ENCODE measurements at regions not wholly inside any gene's neighbourhood (a gene's known extent, or its start where the extent isn't known, plus 50 kb on each side); places are given as distances from the start of the nearest gene placed in this dataset.

DNA sequence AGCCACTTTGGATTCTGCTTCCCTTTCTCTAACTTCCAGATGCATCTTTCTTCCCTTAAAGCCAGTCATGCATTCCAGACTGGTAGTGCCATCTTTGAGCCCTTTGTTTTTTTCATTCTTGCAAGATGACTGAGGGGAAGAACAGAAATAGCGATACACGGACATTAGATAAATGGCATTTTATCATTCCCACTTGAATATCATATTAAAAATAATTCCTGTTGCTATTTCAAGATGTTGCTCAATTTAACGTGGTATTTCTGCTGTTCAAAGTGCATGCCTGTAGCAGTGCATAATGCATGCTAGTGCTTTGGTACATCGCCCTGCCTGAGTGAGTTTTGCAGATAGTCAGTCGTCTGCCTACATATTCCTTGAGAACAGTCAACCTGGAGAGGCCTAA lies 140.6 kb upstream of the FRY start:
- TF ChIP-seq CTCF (IDR thresholded peaks at IDR 0.05) (no peak), EZH2 (IDR thresholded peaks at IDR 0.05) (no peak), EZH2phosphoT487 (IDR thresholded peaks at IDR 0.05) (no peak)
- Histone ChIP-seq H3K27me3 (no peaks in the 10 kb centered on the region), H3K36me3 (no peaks in the 10 kb centered on the region), H3K4me1 (no peaks in the 10 kb centered on the region), H3K4me3 (no peak overlapping the region), H3K79me2 (ENCODE audit: low read depth) (no peaks in the 10 kb centered on the region), H3K4me2 (no peak overlapping the region), H4K20me1 (ENCODE audit: low read depth) (no peaks in the 10 kb centered on the region), H3K9ac (no peak overlapping the region), H3K27ac (no peak overlapping the region), H3K9me3 (ENCODE audit: low read depth) (no peaks in the 10 kb centered on the region), H3F3A (ENCODE audit: low read depth) (no peaks in the 10 kb centered on the region), H2AFZ (replicated peaks) (no peak overlapping the region)
- Mint-ChIP-seq H3K4me3 (no peak overlapping the region), H3K27ac (peak overlapping the region; percentile 18), H3K4me1 (peaks cover 6% of the 10 kb centered on the region), H3K27me3 (ENCODE audit: insufficient read depth, low read depth) (peaks cover 4% of the 10 kb centered on the region), H3K9me3 (no peaks in the 10 kb centered on the region), H3K36me3 (no peaks in the 10 kb centered on the region)
- no peak for DNase-seq (ENCODE audit: low spot score)

- no peak overlapping the region for H2AFZ ChIP-seq (replicated peaks)
- H3K4me2 ChIP-seq = no peak overlapping the region
- no peak for TF ChIP-seq EZH2 (IDR thresholded peaks at IDR 0.05)
- TF ChIP-seq EZH2phosphoT487 (IDR thresholded peaks at IDR 0.05) = no peak
- TF ChIP-seq CTCF (IDR thresholded peaks at IDR 0.05) = no peak
These were observed 140.1 kb upstream of the FRY start for GRCh38 chr13:31891472-31891871.

GRCh38 chr13:31894931-31895330 lies 136.6 kb upstream of the FRY start:
- Histone ChIP-seq H3K36me3 (no peaks in the 10 kb centered on the region), H3K4me1 (no peaks in the 10 kb centered on the region), H3F3A (ENCODE audit: low read depth) (no peaks in the 10 kb centered on the region), H3K4me2 (no peak overlapping the region), H3K9me3 (ENCODE audit: low read depth) (no peaks in the 10 kb centered on the region), H3K9ac (no peak overlapping the region), H3K79me2 (ENCODE audit: low read depth) (no peaks in the 10 kb centered on the region), H2AFZ (replicated peaks) (no peak overlapping the region), H4K20me1 (ENCODE audit: low read depth) (no peaks in the 10 kb centered on the region), H3K27ac (no peak overlapping the region), H3K4me3 (no peak overlapping the region), H3K27me3 (no peaks in the 10 kb centered on the region)
- DNase-seq (ENCODE audit: low spot score) = no peak
- H3K36me3 Mint-ChIP-seq = no peaks in the 10 kb centered on the region
- no peak overlapping the region for H3K4me3 Mint-ChIP-seq
- H3K27ac Mint-ChIP-seq = no peak overlapping the region
- TF ChIP-seq EZH2phosphoT487 (IDR thresholded peaks at IDR 0.05) (no peak), EZH2 (IDR thresholded peaks at IDR 0.05) (no peak), CTCF (IDR thresholded peaks at IDR 0.05) (no peak)
- peaks cover 14% of the 10 kb centered on the region for H3K4me1 Mint-ChIP-seq
- H3K27me3 Mint-ChIP-seq (ENCODE audit: insufficient read depth, low read depth) = no peaks in the 10 kb centered on the region
- no peaks in the 10 kb centered on the region for H3K9me3 Mint-ChIP-seq

More at GRCh38 chr13:31891472-31891871, 140.1 kb upstream of the FRY start:
- Mint-ChIP-seq H3K4me3 (no peak overlapping the region), H3K9me3 (no peaks in the 10 kb centered on the region), H3K27me3 (ENCODE audit: insufficient read depth, low read depth) (peaks cover 4% of the 10 kb centered on the region), H3K27ac (no peak overlapping the region), H3K4me1 (peaks cover 10% of the 10 kb centered on the region), H3K36me3 (no peaks in the 10 kb centered on the region)
- H3K36me3 ChIP-seq = no peaks in the 10 kb centered on the region
- no peak overlapping the region for H3K9ac ChIP-seq
- no peaks in the 10 kb centered on the region for H3K4me1 ChIP-seq
- no peak overlapping the region for H3K27ac ChIP-seq
- H4K20me1 ChIP-seq (ENCODE audit: low read depth) = no peaks in the 10 kb centered on the region
- no peaks in the 10 kb centered on the region for H3K27me3 ChIP-seq
- DNase-seq (ENCODE audit: low spot score) = no peak
- no peaks in the 10 kb centered on the region for H3F3A ChIP-seq (ENCODE audit: low read depth)
- H3K9me3 ChIP-seq (ENCODE audit: low read depth) = no peaks in the 10 kb centered on the region
- no peak overlapping the region for H3K4me3 ChIP-seq
- no peaks in the 10 kb centered on the region for H3K79me2 ChIP-seq (ENCODE audit: low read depth)
